Stomach (tissue), 8 donors: ENCODE measurements at regions not wholly inside any gene's neighbourhood (a gene's known extent, or its start where the extent isn't known, plus 50 kb on each side); places are given as distances from the start of the nearest gene placed in this dataset.

Experiments used
- DNase-seq, 2 donors: peaks; one replicate each; pipeline versions ENCODE4 v3.0.0 to v3.0.0-alpha.2; 2013 to 2019
- H3K27ac ChIP-seq, 5 donors: fragments of 200-600 bp in 4 of 5; sonication (generic) in 4 of 5; one replicate each; pipeline ENCODE4 v1.5.1; 2013 to 2019; ENCODE audit warnings: mild to moderate bottlenecking in 1 of 5, moderate library complexity in 1 of 5
- H3K27me3 ChIP-seq, 3 donors: fragments of 200-600 bp; sonication (generic); one replicate each; pipeline ENCODE4 v1.5.1; 2017 to 2019; ENCODE audit warnings: mixed run types in 1 of 3
- H3K36me3 ChIP-seq, 4 donors: fragments of 200-600 bp; sonication (generic); 1 replicate in 3 of 4; 2 replicates in 1 of 4; pipeline ENCODE4 v1.5.1; 2016 to 2019
- H3K4me1 ChIP-seq, 4 donors: fragments of 200-600 bp; sonication (generic); one replicate each; pipeline ENCODE4 v1.5.1; 2016 to 2019
- H3K4me3 ChIP-seq, 4 donors: fragments of 200-600 bp; sonication (generic) in 3 of 4; one replicate each; pipeline ENCODE4 v1.5.1; 2016 to 2019; ENCODE audit warnings: mild to moderate bottlenecking in 1 of 4
- H3K9me3 ChIP-seq, 4 donors: fragments of 200-600 bp; sonication (generic); one replicate each; pipeline ENCODE4 v1.5.1; 2016 to 2019
- CTCF ChIP-seq, 7 experiments: fragments of 450-650 bp in 4 of 7; fragments of 200-600 bp in 3 of 7; sonication (generic) in 3 of 7; IDR thresholded peaks; one replicate each; pipeline ENCODE4 v1.5.1; 2016 to 2019; ENCODE audit warnings: antibody characterized with exemption in 7 of 7, control low read depth in 2 of 7, mild to moderate bottlenecking in 1 of 7
- EP300 ChIP-seq: sonication (generic); formaldehyde crosslinking; IDR thresholded peaks from one replicate; pipeline ENCODE4 v1.6.1; 2017; ENCODE audit warnings: antibody characterized with exemption
- POLR2A ChIP-seq, 4 donors: fragments of 450-650 bp; IDR thresholded peaks; one replicate each; pipeline ENCODE4 v1.6.1; 2016; ENCODE audit warnings: antibody characterized with exemption in 4 of 4, control low read depth in 2 of 4, mild to moderate bottlenecking in 1 of 4, moderate library complexity in 1 of 4
- POLR2AphosphoS5 ChIP-seq, 3 donors: sonication (generic); formaldehyde crosslinking; IDR thresholded peaks; one replicate each; pipeline ENCODE4 v1.6.1; 2016; ENCODE audit warnings: antibody characterized with exemption in 3 of 3
- WGBS, 5 donors: extraction: QIAGEN DNeasy Blood & Tissue Kit in 3 of 5; methylation state at CpG; one replicate each; pipeline versions ENCODE4 v1.1.5 to v1.1.7; 2013 to 2018; 5-methylcytosine and 5-hydroxymethylcytosine counted together
- intact Hi-C: fragments of 100-400 bp; cut with DNase I; formaldehyde crosslinking; loops from one replicate; pipeline ENCODE4 v1.15.1; 2023; ENCODE audit warnings: low total_unique reads
- donor health status: healthy with polysubstance abuse.
- donor health status: Bipolar disorder and iron deficiency.
- donor health status: healthy.

DNA sequence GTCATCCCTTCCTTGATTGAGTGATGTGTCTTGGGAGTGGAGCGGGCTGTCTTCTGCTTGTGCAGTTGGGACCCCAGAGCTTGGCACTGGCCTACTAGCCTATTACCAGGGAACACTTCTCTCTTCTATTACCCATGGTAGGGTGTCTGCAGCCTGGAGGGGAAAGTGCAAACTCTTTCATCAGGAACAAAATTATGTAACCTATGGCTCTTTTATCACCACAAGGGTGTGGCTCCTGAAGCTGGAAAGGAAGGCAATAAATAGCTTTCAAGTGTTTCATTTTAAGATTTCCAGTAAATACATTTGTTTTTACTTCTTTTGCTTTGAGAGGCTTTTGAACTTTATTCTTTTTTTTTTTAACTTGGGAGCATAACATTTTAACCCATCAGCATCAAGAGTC is 349.7 kb upstream of the FAR2 start:
- TF ChIP-seq POLR2A (IDR thresholded peaks at IDR 0.05) (no peak), POLR2AphosphoS5 (IDR thresholded peaks at IDR 0.05) (no peak), EP300 (no peak), CTCF (IDR thresholded peaks at IDR 0.05) (no peak)
- peak in 1 of 2 donors; percentile 8 for DNase-seq
- 82 to 100% (median 91%) methylated on average over 1 of the region's 1 CpG for WGBS, 5 donors
- Histone ChIP-seq H3K4me1 (no peaks in the 10 kb centered on the region), H3K36me3 (no peaks in the 10 kb centered on the region), H3K4me3 (no peak overlapping the region), H3K9me3 (no peaks in the 10 kb centered on the region), H3K27me3 (no peaks in the 10 kb centered on the region), H3K27ac (no peak overlapping the region)
- intact Hi-C loops: no loop called here

- no peak overlapping the region for H3K27ac ChIP-seq
- H3K9me3 ChIP-seq: no peaks in the 10 kb centered on the region
- no peak for TF ChIP-seq CTCF (IDR thresholded peaks at IDR 0.05)
- no peak for TF ChIP-seq POLR2A (IDR thresholded peaks at IDR 0.05)
- TF ChIP-seq EP300: no peak
- no peak for TF ChIP-seq POLR2AphosphoS5 (IDR thresholded peaks at IDR 0.05)
- H3K27me3 ChIP-seq: no peaks in the 10 kb centered on the region
- DNase-seq: no peak
- no peaks in the 10 kb centered on the region for H3K4me1 ChIP-seq
- H3K4me3 ChIP-seq: no peak overlapping the region
- intact Hi-C loops: no loop called here
- 68 to 95% (median 86%) methylated on average over 1 of the region's 1 CpG for WGBS, 5 donors
- no peaks in the 10 kb centered on the region for H3K36me3 ChIP-seq
Measured at GRCh38 chr12:28800129-28800528, 348.9 kb upstream of the FAR2 start.

- Histone ChIP-seq H3K27me3 (no peaks in the 10 kb centered on the region), H3K9me3 (no peaks in the 10 kb centered on the region), H3K4me1 (no peaks in the 10 kb centered on the region), H3K4me3 (no peak overlapping the region), H3K36me3 (no peaks in the 10 kb centered on the region), H3K27ac (no peak overlapping the region)
- DNase-seq: no peak
- intact Hi-C loops: no loop called here
- TF ChIP-seq POLR2AphosphoS5 (IDR thresholded peaks at IDR 0.05): no peak
- no peak for TF ChIP-seq POLR2A (IDR thresholded peaks at IDR 0.05)
- no peak for TF ChIP-seq EP300
- TF ChIP-seq CTCF (IDR thresholded peaks at IDR 0.05): no peak
- WGBS, 5 donors: 72 to 84% (median 80%) methylated on average over 5 of the region's 5 CpGs
Measured at GRCh38 chr12:28802706-28803438, 346.2 kb upstream of the FAR2 start.

DNA sequence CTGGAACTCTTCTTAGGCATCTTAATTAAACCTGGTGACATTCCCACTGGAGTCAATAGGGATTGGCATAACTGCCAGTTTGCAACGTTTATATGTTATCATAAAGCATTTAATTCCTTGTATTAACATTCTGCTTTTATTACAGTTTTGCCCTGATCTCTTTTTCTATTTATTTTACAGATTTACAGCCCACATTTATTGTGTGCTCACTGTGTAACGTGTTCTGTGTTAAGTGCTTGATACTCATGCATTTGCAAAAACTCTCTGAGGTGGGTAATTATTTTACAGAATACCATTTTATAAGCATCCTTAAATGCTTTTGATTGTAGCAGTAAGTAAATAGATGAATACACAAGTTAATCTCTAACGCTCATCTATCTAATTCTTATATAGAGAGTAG is 341.5 kb upstream of the FAR2 start:
- TF ChIP-seq CTCF (IDR thresholded peaks at IDR 0.05): no peak
- TF ChIP-seq EP300: no peak
- no peak for TF ChIP-seq POLR2A (IDR thresholded peaks at IDR 0.05)
- no peak for TF ChIP-seq POLR2AphosphoS5 (IDR thresholded peaks at IDR 0.05)
- Histone ChIP-seq H3K4me3 (no peak overlapping the region), H3K9me3 (no peaks in the 10 kb centered on the region), H3K36me3 (no peaks in the 10 kb centered on the region), H3K27me3 (no peaks in the 10 kb centered on the region), H3K4me1 (no peaks in the 10 kb centered on the region), H3K27ac (no peak overlapping the region)
- intact Hi-C loops: no loop called here
- DNase-seq: no peak
- WGBS, 5 donors: 75 to 80% (median 79%) methylated on average over 3 of the region's 3 CpGs
